GM19099 (cell line): ENCODE measurements at regions not wholly inside any gene's neighbourhood (a gene's known extent, or its start where the extent isn't known, plus 50 kb on each side); places are given as distances from the start of the nearest gene placed in this dataset.

Source experiments
- POLR2A ChIP-seq: IDR thresholded peaks from 3 replicates; pipeline ENCODE4 v1.6.1; 2011; ENCODE audit warnings: low read depth; ENCODE audit not compliant: insufficient read length; ENCODE audit errors: extremely low read depth

- no peak for TF ChIP-seq POLR2A
These were observed 338.0 kb upstream of the ZMIZ1 start for GRCh38 chr10:78730754-78731153.

- TF ChIP-seq POLR2A: no peak
These were observed 337.1 kb upstream of the ZMIZ1 start for GRCh38 chr10:78731675-78732074.

- TF ChIP-seq POLR2A: no peak
These were observed 336.4 kb upstream of the ZMIZ1 start for GRCh38 chr10:78732381-78732780.

- TF ChIP-seq POLR2A: no peak
These were observed 331.7 kb upstream of the ZMIZ1 start for GRCh38 chr10:78736926-78737630.

- TF ChIP-seq POLR2A: no peak
These were observed 330.6 kb upstream of the ZMIZ1 start for GRCh38 chr10:78737883-78738856.

- no peak for TF ChIP-seq POLR2A
These were observed 329.9 kb upstream of the ZMIZ1 start for GRCh38 chr10:78738861-78739260.

GRCh38 chr10:78739444-78740053, 329.2 kb upstream of the ZMIZ1 start:
- TF ChIP-seq POLR2A: no peak

GRCh38 chr10:78740976-78741915, 327.5 kb upstream of the ZMIZ1 start:
- no peak for TF ChIP-seq POLR2A

GRCh38 chr10:78742406-78742729, 326.4 kb upstream of the ZMIZ1 start:
- TF ChIP-seq POLR2A: no peak

- TF ChIP-seq POLR2A: no peak
These were observed 325.8 kb upstream of the ZMIZ1 start for GRCh38 chr10:78742730-78743615.

GRCh38 chr10:78744056-78744455, 324.7 kb upstream of the ZMIZ1 start:
- no peak for TF ChIP-seq POLR2A

- no peak for TF ChIP-seq POLR2A
These were observed 324.2 kb upstream of the ZMIZ1 start for GRCh38 chr10:78744491-78745090.

- no peak for TF ChIP-seq POLR2A
These were observed 323.3 kb upstream of the ZMIZ1 start for GRCh38 chr10:78745441-78745840.
